Coronary artery (tissue), 2 donors: ENCODE measurements at regions not wholly inside any gene's neighbourhood (a gene's known extent, or its start where the extent isn't known, plus 50 kb on each side); places are given as distances from the start of the nearest gene placed in this dataset.

Experiments
- DNase-seq: peaks from one replicate; pipeline ENCODE4 v3.0.0-alpha.2; 2017; ENCODE audit warnings: low spot score
- H3K27ac ChIP-seq, 2 donors: fragments of 200-600 bp; sonication (generic); one replicate each; pipeline ENCODE4 v1.5.1; 2016 to 2019
- H3K4me3 ChIP-seq: fragments of 200-600 bp; sonication (generic); 2 replicates; pipeline ENCODE4 v1.5.1; 2016; ENCODE audit warnings: mild to moderate bottlenecking, moderate library complexity
- CTCF ChIP-seq: fragments of 200-600 bp; sonication (generic); IDR thresholded peaks from one replicate; pipeline ENCODE4 v1.5.1; 2019; ENCODE audit warnings: antibody characterized with exemption

GRCh38 chr10:21057436-21057835, 160.3 kb upstream of the NEBL start:
- Histone ChIP-seq H3K4me3 (no peak overlapping the region), H3K27ac (no peak overlapping the region)
- DNase-seq: no peak
- no peak for TF ChIP-seq CTCF

GRCh38 chr10:21056461-21056860, 159.3 kb upstream of the NEBL start:
- Histone ChIP-seq H3K4me3 (no peak overlapping the region), H3K27ac (no peak overlapping the region)
- DNase-seq: no peak
- no peak for TF ChIP-seq CTCF

GRCh38 chr10:21055339-21056135, 158.4 kb upstream of the NEBL start:
- no peak for DNase-seq
- TF ChIP-seq CTCF: no peak
- no peak overlapping the region for H3K27ac ChIP-seq

GRCh38 chr10:21053953-21054690, 157.0 kb upstream of the NEBL start:
- Histone ChIP-seq H3K27ac (no peak overlapping the region), H3K4me3 (no peak overlapping the region)
- no peak for DNase-seq
- TF ChIP-seq CTCF: no peak

More at GRCh38 chr10:21055339-21056135, 158.4 kb upstream of the NEBL start:
- no peak overlapping the region for H3K4me3 ChIP-seq

- Histone ChIP-seq H3K27ac (no peak overlapping the region), H3K4me3 (no peak overlapping the region)
- TF ChIP-seq CTCF: no peak
- no peak for DNase-seq
Measured at GRCh38 chr10:21052709-21053104, 155.6 kb upstream of the NEBL start.

GRCh38 chr10:21052072-21052708, 155.1 kb upstream of the NEBL start:
- no peak for DNase-seq
- Histone ChIP-seq H3K4me3 (no peak overlapping the region), H3K27ac (no peak overlapping the region)
- TF ChIP-seq CTCF: no peak
